ENCODE measurements at regions not wholly inside any gene's neighbourhood (a gene's known extent, or its start where the extent isn't known, plus 50 kb on each side); places are given as distances from the start of the nearest gene placed in this dataset.

GRCh38 chr11:79894111-79894510, 453.3 kb upstream of the TENM4 start:
- no peak for DNase-seq

GRCh38 chr11:79890272-79890671, 449.4 kb upstream of the TENM4 start:
- DNase-seq: no peak

- DNase-seq: no peak
Observed at GRCh38 chr11:79864882-79865281, 424.1 kb upstream of the TENM4 start.

GRCh38 chr11:79860336-79860735, 419.5 kb upstream of the TENM4 start:
- DNase-seq: no peak

GRCh38 chr11:79857377-79858214, 416.8 kb upstream of the TENM4 start:
- no peak for DNase-seq

GRCh38 chr11:79852176-79852575, 411.3 kb upstream of the TENM4 start:
- no peak for DNase-seq

GRCh38 chr11:79845002-79845709, 404.3 kb upstream of the TENM4 start:
- no peak for DNase-seq

- DNase-seq: no peak
Observed at GRCh38 chr11:79834015-79834414, 393.2 kb upstream of the TENM4 start.

GRCh38 chr11:79830446-79830845, 389.6 kb upstream of the TENM4 start:
- DNase-seq: no peak

GRCh38 chr11:79829891-79830290, 389.1 kb upstream of the TENM4 start:
- no peak for DNase-seq

- no peak for DNase-seq
Observed at GRCh38 chr11:79822766-79823165, 381.9 kb upstream of the TENM4 start.

GRCh38 chr11:79813551-79813950, 372.7 kb upstream of the TENM4 start:
- no peak for DNase-seq

- DNase-seq: no peak
Observed at GRCh38 chr11:79809487-79809886, 368.7 kb upstream of the TENM4 start.

GRCh38 chr11:79807506-79807905, 366.7 kb upstream of the TENM4 start:
- DNase-seq: no peak

GRCh38 chr11:79796704-79797103, 355.9 kb upstream of the TENM4 start:
- DNase-seq: no peak

GRCh38 chr11:79794484-79795393, 353.9 kb upstream of the TENM4 start:
- no peak for DNase-seq

GRCh38 chr11:79794057-79794456, 353.2 kb upstream of the TENM4 start:
- DNase-seq: no peak

- no peak for DNase-seq
Observed at GRCh38 chr11:79786961-79787360, 346.1 kb upstream of the TENM4 start.

GRCh38 chr11:79783833-79784232, 343.0 kb upstream of the TENM4 start:
- DNase-seq: no peak

- DNase-seq: no peak
Observed at GRCh38 chr11:79768343-79768742, 327.5 kb upstream of the TENM4 start.

GRCh38 chr11:79762279-79762921, 321.6 kb upstream of the TENM4 start:
- DNase-seq: no peak

GRCh38 chr11:79758325-79758724, 317.5 kb upstream of the TENM4 start:
- DNase-seq: no peak

GRCh38 chr11:79747406-79747805, 306.6 kb upstream of the TENM4 start:
- no peak for DNase-seq
